ENCODE measurements at regions not wholly inside any gene's neighbourhood (a gene's known extent, or its start where the extent isn't known, plus 50 kb on each side); places are given as distances from the start of the nearest gene placed in this dataset.

DNA sequence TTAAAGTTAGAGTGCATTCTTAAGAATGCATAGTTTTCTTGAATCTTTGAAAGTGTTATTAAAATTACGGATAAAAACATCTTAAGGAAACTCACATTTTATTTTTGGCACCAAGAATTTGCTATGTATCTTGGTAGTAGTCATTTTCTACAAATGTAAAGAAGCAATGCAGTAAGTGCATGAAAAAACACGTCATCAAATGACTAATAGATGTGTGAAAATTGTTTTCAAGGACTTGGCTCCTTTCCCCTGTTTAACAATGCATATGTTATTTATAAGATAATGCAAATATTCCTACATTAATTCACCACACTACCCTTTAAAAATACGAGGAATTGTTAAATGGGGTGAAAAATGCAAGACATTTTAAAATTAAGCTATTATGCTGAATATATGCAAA is 461.2 kb upstream of the PCDH7 start:
- no peak for TF ChIP-seq EP300 (IDR thresholded peaks at IDR 0.05; ENCODE audit: borderline replicate concordance)
- no peak for TF ChIP-seq YY1 (IDR thresholded peaks at IDR 0.05; ENCODE audit: low read depth)
- TF ChIP-seq, protein P1, sequence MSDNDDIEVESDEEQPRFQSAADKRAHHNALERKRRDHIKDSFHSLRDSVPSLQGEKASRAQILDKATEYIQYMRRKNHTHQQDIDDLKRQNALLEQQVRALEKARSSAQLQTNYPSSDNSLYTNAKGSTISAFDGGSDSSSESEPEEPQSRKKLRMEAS (IDR thresholded peaks at IDR 0.05), result no peak
- TF ChIP-seq, protein P2, sequence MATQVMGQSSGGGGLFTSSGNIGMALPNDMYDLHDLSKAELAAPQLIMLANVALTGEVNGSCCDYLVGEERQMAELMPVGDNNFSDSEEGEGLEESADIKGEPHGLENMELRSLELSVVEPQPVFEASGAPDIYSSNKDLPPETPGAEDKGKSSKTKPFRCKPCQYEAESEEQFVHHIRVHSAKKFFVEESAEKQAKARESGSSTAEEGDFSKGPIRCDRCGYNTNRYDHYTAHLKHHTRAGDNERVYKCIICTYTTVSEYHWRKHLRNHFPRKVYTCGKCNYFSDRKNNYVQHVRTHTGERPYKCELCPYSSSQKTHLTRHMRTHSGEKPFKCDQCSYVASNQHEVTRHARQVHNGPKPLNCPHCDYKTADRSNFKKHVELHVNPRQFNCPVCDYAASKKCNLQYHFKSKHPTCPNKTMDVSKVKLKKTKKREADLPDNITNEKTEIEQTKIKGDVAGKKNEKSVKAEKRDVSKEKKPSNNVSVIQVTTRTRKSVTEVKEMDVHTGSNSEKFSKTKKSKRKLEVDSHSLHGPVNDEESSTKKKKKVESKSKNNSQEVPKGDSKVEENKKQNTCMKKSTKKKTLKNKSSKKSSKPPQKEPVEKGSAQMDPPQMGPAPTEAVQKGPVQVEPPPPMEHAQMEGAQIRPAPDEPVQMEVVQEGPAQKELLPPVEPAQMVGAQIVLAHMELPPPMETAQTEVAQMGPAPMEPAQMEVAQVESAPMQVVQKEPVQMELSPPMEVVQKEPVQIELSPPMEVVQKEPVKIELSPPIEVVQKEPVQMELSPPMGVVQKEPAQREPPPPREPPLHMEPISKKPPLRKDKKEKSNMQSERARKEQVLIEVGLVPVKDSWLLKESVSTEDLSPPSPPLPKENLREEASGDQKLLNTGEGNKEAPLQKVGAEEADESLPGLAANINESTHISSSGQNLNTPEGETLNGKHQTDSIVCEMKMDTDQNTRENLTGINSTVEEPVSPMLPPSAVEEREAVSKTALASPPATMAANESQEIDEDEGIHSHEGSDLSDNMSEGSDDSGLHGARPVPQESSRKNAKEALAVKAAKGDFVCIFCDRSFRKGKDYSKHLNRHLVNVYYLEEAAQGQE (IDR thresholded peaks at IDR 0.05; ENCODE audit: low read depth), result no peak
- no peak for TF ChIP-seq TAF1 (IDR thresholded peaks at IDR 0.05; ENCODE audit: low read depth)
- TF ChIP-seq, protein P3, sequence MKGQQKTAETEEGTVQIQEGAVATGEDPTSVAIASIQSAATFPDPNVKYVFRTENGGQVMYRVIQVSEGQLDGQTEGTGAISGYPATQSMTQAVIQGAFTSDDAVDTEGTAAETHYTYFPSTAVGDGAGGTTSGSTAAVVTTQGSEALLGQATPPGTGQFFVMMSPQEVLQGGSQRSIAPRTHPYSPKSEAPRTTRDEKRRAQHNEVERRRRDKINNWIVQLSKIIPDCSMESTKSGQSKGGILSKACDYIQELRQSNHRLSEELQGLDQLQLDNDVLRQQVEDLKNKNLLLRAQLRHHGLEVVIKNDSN (IDR thresholded peaks at IDR 0.05), result no peak
- no peak for TF ChIP-seq FOXM1 (IDR thresholded peaks at IDR 0.05; ENCODE audit: borderline replicate concordance, low read depth)
- no peak for TF ChIP-seq TEAD4 (IDR thresholded peaks at IDR 0.05)
- TF ChIP-seq EGR1 (IDR thresholded peaks at IDR 0.05), result no peak
- TF ChIP-seq NFIC (IDR thresholded peaks at IDR 0.05), result no peak
- TF ChIP-seq CEBPB (IDR thresholded peaks at IDR 0.05), result no peak
- TF ChIP-seq RAD21 (IDR thresholded peaks at IDR 0.05; ENCODE audit: low read depth), result no peak
- no peak for TF ChIP-seq CREB1 (IDR thresholded peaks at IDR 0.05; ENCODE audit: low read depth)
- no peak for TF ChIP-seq ZBTB7A (IDR thresholded peaks at IDR 0.05; ENCODE audit: low read depth)
- no peak for TF ChIP-seq TCF12 (IDR thresholded peaks at IDR 0.05; ENCODE audit: low read depth)

DNA sequence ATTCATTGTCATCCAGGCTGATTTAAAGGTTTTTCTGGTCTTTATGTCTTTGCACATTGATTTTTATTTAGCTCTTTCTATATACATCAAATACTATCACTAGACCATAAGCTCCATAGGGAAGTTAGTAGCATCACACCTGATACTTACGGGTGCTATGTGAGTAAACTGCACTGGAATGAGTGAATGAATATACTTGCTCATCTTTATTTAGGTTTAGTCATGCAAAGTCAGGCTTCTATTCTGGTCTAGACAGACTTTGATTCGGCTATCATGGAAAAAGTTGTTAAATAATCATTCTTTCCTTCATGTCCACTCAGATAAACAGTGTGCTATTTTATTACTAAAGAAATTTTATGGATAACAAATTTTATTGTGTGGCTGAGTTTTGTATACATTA is 457.8 kb upstream of the PCDH7 start:
- no peak for TF ChIP-seq CEBPB (IDR thresholded peaks at IDR 0.05)
- TF ChIP-seq, protein P1 (IDR thresholded peaks at IDR 0.05), result no peak
- TF ChIP-seq TCF12 (IDR thresholded peaks at IDR 0.05; ENCODE audit: low read depth), result no peak
- TF ChIP-seq, protein P2 (IDR thresholded peaks at IDR 0.05; ENCODE audit: low read depth), result no peak
- TF ChIP-seq TEAD4 (IDR thresholded peaks at IDR 0.05), result no peak
- no peak for TF ChIP-seq TAF1 (IDR thresholded peaks at IDR 0.05; ENCODE audit: low read depth)
- no peak for TF ChIP-seq EGR1 (IDR thresholded peaks at IDR 0.05)
- TF ChIP-seq, protein P3 (IDR thresholded peaks at IDR 0.05), result no peak
- no peak for TF ChIP-seq EP300 (IDR thresholded peaks at IDR 0.05; ENCODE audit: borderline replicate concordance)
- TF ChIP-seq YY1 (IDR thresholded peaks at IDR 0.05; ENCODE audit: low read depth), result no peak
- no peak for TF ChIP-seq NFIC (IDR thresholded peaks at IDR 0.05)
- TF ChIP-seq FOXM1 (IDR thresholded peaks at IDR 0.05; ENCODE audit: borderline replicate concordance, low read depth), result no peak
- TF ChIP-seq RAD21 (IDR thresholded peaks at IDR 0.05; ENCODE audit: low read depth), result no peak
- no peak for TF ChIP-seq CREB1 (IDR thresholded peaks at IDR 0.05; ENCODE audit: low read depth)
- no peak for TF ChIP-seq ZBTB7A (IDR thresholded peaks at IDR 0.05; ENCODE audit: low read depth)

DNA sequence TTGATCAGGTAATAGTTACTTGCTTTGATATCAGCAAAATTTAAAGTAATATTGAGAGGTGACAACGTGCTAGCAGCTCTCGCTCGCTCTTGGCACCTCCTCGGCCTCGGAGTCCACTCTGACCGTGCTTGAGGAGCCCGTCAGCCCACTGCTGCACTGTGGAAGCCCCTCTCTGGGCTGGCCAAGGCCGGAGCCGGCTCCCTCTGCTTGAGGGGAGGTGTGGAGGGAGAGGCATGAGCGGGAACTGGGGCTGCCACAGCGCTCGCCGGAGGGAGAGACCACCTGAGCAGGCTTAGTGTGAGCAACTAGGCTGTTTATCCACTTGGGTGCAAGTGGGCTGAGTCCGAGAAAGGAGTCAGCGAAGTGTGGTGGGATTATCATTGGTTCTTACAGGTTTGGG is 455.7 kb upstream of the PCDH7 start:
- TF ChIP-seq, protein P3 (IDR thresholded peaks at IDR 0.05), result no peak
- TF ChIP-seq TCF12 (IDR thresholded peaks at IDR 0.05; ENCODE audit: low read depth), result no peak
- TF ChIP-seq RAD21 (IDR thresholded peaks at IDR 0.05; ENCODE audit: low read depth), result no peak
- TF ChIP-seq, protein P1 (IDR thresholded peaks at IDR 0.05), result no peak
- no peak for TF ChIP-seq YY1 (IDR thresholded peaks at IDR 0.05; ENCODE audit: low read depth)
- TF ChIP-seq CREB1 (IDR thresholded peaks at IDR 0.05; ENCODE audit: low read depth), result no peak
- no peak for TF ChIP-seq ZBTB7A (IDR thresholded peaks at IDR 0.05; ENCODE audit: low read depth)
- TF ChIP-seq, protein P2 (IDR thresholded peaks at IDR 0.05; ENCODE audit: low read depth), result no peak
- TF ChIP-seq FOXM1 (IDR thresholded peaks at IDR 0.05; ENCODE audit: borderline replicate concordance, low read depth), result no peak
- no peak for TF ChIP-seq EGR1 (IDR thresholded peaks at IDR 0.05)
- TF ChIP-seq TEAD4 (IDR thresholded peaks at IDR 0.05), result no peak
- TF ChIP-seq NFIC (IDR thresholded peaks at IDR 0.05), result no peak
- TF ChIP-seq TAF1 (IDR thresholded peaks at IDR 0.05; ENCODE audit: low read depth), result no peak
- no peak for TF ChIP-seq EP300 (IDR thresholded peaks at IDR 0.05; ENCODE audit: borderline replicate concordance)

Measured in Ishikawa (cell line).